Stimulated activated CD4-positive, alpha-beta T cell treated with anti-CD3 and anti-CD28 coated beads, Interleukin-15, amount 100 ng/mL, for 24 hours (primary cell): ENCODE measurements at regions not wholly inside any gene's neighbourhood (a gene's known extent, or its start where the extent isn't known, plus 50 kb on each side); places are given as distances from the start of the nearest gene placed in this dataset.
"Not testable (repeated sequence)": the region's sequence is repeated elsewhere in the genome, so short reads cannot be mapped to it uniquely, and the experiment has no call there.

Experiments used
- DNase-seq: peaks from one replicate; pipeline ENCODE4 v3.0.0-alpha.2; 2020

DNA sequence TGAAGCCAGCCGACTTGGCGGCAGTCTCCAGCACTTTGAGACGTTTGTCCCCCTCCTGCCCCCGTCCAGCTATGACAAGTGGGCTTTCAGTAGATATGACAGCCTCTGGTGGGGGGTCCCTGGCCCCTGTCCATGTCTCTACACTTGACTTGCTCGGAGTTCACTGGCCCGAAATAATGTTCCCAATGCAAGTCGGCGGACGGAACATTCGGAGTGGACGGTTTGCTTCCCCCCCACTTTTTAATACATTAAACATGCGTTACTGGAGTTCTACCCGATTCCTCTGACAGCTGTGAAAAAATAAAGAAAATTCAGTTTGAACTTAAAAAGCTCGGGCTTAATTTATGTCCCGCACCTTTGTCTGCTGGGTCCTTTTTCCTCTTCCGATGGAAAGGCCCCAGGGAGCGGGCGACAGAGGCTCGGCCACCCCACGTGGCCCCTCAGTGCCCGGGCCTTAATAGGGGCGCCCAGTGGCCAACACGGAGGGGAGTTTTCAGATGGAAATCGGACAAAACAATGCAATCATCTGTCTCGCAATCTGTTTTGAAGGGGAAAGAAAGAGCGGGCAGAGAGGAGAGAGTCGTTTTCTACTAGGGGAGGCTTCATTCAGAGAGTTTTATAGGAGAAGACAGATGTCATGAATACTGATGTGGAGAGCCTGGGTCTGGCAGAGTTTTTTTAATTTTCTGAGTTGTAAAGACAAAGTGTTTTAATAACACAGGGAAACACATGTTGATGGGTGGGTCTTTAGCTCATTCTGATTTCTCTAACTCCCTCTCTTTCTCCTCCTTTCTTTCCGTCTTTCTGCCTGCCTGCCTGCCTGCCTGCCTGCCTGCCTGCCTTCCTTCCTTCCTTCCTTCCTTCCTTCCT lies 50.2 kb downstream of the SMIM38 start:
- no peak for DNase-seq

GRCh38 chr11:69206613-69206965 lies 50.9 kb downstream of the SMIM38 start:
- DNase-seq, result not testable (repeated sequence)

DNA sequence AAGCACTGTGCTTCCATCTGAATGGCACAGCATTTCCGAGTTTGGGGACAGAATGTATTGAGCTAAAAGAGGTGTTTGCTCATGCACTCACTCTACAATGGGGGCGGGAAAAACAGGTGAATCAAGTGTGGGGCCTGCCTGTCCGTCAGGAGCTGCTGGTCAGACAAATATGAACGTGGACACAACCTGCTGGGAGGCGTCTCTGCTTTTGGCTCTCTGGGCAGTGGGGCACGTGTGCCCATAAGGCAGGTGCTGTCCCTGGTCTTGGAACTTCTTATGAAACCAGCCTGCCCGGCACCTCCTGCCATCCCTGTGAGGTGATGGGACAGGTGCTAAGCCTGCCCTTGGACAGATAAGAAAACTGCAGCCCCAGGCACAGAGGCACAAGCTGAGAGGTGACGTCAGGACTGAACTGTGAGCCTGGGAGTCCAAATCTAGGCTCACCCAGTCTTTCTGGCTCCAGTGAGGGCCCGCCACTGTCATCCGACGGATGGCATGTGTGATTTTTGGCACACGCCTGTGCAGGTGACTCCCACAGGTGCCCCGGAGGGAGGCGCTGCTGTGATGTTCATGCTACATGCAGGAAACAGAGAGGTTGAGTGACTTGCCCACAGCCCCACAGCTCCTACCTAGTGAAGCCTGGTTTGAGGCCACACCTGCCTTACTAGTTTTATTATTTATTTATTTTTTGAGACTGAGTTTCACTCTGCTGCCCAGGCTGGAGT lies 51.6 kb downstream of the SMIM38 start:
- no peak for DNase-seq

- DNase-seq, result no peak
Measured at GRCh38 chr11:69208190-69209037, 52.7 kb downstream of the SMIM38 start.

DNA sequence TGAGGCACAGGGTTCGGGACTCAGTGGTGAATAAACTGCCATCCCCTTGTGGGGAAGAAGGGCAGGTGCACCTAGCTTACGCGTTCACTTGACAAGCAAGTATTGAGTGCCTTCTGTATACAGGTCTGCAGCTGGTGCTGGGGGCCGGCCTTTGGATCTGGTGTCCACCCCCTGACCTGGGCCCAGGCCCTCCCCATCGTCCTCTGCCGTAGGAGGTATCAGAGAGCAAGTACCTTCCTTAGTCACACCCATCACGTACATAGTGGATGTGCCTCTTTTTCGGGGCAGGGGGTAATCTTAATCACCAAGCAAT lies 53.3 kb downstream of the SMIM38 start:
- no peak for DNase-seq

DNA sequence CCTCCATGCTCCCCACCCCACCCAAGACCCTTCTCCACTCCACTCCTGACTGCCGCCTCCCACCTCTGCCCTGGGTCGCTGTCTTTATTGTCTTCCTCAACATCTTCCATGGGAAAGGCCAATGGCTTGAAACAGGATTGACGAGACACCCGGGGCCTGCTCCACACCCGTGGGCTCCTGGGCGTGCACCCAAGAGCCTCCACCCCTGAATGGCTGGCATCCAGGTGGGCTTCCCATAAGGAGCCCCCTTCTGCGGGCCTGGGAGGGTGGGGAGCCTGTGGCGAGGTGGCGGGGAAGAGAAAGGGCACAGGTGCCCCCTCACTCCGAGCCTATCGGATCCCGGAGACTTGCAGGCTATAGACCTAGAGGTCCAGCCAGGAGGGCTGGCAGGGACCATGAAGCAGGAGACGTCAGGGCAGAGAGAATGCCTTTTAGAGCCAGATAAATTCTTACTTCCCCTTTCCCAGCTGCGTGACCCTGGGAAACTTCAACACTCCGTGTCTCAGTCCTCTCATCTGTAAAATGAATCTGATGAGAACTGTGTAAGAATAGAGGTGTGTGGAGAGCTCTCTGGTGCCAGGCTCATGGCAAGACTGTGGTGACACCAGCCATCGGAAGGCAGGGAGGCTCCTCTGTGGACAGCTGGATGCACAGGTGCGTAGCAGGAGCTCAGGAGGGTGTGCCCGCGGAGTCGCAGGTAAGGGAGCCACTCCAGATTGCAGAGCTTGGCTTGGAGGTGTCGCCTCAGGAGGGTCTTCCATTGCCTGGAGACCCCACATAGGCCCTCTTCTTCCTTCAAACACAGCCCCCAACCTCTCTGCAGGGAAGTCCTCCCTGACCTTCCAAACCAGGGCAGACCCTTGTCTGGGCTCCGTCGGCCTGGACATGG lies 53.9 kb downstream of the SMIM38 start:
- DNase-seq, result no peak

DNA sequence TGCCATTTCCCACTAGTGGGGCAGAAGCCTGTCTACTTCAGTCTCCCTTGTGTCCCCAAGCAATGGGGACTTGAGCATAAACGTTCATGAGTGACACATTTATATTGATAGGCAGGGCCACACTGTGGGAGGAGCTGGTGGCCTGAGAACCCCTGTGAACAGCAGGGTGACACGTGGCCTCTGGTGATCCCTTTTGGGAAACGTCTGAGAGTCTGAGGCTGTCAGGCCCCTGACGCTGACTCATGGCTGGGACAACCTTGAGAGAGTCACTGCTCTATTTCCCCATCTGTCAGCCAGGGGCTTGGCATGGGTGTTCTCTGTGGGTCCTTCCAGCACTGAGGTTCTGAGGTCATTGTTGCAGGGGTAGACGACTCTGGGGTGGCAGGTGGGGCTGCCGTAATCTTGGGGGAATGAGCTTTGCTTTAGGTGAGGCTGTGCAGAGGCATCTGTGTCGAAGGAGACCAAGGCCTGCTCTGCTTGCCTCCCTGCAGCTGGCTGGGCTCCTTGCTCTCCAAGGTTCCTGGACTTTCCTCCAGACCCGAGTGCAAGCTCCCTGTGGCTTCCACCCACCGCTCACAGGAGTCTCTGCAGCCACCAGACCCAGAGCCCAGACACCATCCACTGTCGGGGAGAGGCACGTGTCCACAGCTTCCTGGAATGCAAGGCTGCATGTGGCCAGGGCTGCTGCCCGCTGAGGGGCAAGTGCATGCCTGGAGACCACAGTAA lies 54.7 kb downstream of the SMIM38 start:
- peak; percentile 35 for DNase-seq

DNA sequence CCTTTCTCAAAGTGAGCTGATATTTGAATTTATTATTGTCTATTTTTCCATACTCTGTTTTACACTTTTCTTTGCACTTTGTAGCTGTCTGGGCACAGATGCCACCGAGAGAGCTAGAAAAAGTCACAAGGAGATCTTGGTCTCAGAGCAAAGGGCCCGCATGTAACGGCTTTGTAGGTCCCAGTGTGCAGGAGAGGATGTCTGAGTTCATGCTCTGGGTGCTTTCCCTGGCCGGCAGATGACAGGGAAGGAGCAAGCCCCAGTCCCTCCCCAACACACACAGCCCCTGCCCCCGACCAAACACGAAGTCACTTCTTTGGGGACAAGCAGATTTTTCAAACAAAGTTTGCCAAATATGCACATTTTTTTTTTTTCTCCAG lies 55.8 kb downstream of the SMIM38 start:
- DNase-seq, result no peak

DNA sequence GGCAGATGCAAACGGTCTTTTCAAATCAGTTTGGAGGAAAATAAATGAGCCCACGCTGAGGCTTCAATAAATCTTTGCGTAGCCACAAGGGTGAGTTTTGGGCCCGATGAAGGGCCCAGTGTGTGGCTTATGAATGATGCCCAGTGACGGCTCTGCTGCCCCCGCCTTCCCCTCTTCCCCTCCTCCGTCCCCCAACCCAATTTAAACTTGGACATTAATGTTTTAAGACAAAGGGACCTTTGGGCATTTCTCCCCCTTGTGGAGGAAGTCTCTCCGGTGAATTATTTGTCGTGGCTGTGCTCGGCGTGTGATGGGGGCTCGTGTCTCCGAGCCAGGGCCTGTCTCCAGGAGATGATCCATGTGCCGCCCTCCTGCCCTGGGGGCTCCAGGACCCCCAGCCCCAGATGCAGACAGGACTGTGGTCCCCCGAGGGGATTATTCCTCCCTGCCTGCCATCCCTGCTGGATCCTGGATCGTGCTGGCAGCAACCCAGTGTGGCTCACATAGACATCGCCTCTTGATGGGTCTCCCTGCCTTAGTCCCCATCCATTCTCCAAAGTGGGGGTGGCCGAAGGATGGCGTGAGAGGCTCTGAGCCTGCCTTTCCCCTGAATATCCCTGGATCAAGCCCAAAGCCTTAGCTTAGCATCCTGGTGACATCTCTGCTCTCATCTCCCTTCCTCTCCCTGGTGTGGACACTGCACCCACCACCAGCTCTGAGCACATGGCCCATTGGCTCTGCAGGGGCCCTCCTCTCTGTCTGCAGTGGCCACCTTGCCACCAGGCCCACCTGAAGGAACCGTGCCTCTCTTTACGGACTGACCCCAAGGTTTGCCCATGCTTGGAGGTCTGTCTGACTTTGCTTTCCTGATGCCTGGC lies 56.4 kb downstream of the SMIM38 start:
- no peak for DNase-seq

GRCh38 chr11:69212798-69213110 lies 57.0 kb downstream of the SMIM38 start:
- no peak for DNase-seq

GRCh38 chr11:69213316-69213715 lies 57.6 kb downstream of the SMIM38 start:
- peak; percentile 60 for DNase-seq

- DNase-seq, result no peak
Measured at GRCh38 chr11:69213964-69214363, 58.2 kb downstream of the SMIM38 start.

DNA sequence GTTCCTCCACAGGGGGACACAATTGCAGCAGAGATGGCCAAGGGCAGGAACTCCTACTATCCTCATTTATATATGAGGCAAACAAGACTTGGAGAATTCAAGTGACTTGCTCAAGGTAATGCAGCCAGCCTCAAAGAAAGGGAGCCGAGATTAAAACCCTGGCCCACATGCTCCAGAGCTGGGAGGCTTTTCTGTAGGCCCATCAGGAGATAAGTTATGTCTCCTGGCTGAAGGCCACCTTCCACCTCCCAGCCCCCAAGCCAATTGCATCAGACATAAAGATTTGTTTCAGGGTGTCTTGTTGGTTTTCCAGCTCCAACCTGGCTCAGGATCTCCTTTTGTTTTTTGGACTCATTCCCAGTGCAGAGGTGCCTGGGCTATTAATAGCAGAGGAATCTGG lies 59.5 kb downstream of the SMIM38 start:
- DNase-seq, result no peak

GRCh38 chr11:69215784-69216415 lies 60.2 kb downstream of the SMIM38 start:
- DNase-seq, result no peak

DNA sequence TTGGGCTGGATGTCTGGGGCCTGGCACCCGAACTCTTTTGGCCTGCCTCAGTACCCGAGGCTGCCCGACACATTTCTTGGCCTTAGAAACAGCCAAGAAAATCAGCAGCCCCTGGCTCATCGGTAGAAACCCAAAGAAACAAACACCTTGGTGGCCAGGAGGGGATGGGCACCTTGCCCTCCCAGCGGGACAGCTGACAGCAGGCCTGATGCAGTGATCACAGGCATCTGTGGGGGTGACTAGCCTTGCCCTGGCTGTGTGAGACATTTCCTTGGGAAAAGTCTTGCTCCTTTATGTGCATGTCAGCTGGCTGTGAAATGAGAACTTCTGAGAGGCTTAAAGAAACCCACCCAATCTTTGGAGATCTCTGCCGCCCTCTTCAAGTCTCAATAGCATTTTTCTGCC lies 60.9 kb downstream of the SMIM38 start:
- DNase-seq, result no peak

- DNase-seq, result no peak
Measured at GRCh38 chr11:69217276-69218105, 61.8 kb downstream of the SMIM38 start.

- DNase-seq, result no peak
Measured at GRCh38 chr11:69218271-69218682, 62.5 kb downstream of the SMIM38 start.

GRCh38 chr11:69218946-69219720 lies 63.4 kb downstream of the SMIM38 start:
- DNase-seq, result no peak

- no peak for DNase-seq
Measured at GRCh38 chr11:69219991-69220390, 64.3 kb downstream of the SMIM38 start.
